HCT116 (cell line): ENCODE measurements at regions not wholly inside any gene's neighbourhood (a gene's known extent, or its start where the extent isn't known, plus 50 kb on each side); places are given as distances from the start of the nearest gene placed in this dataset.
A peak's percentile ranks its signal among the peaks of the same experiment; 100 is the strongest.

Experiments
- ATAC-seq: fragments of 200-7000 bp; cut with Tn5 transposase; 2 replicates; pipeline ENCODE4 v1.9.1; 2020; ENCODE audit warnings: mild to moderate bottlenecking, moderate library complexity
- BruUV-seq: library from RNA; stranded (reverse); fragments of 400-500 nt; replicated peaks from 2 replicates; lab custom pipeline; 2021; lab: Mats Ljungman, UMichigan
- CTCF ChIA-PET: fragments of 300-600 bp; sonication (Branson Sonifier 250); formaldehyde crosslinking; loops from one replicate; lab custom pipeline; 2021; ENCODE audit warnings: antibody characterized with exemption; lab: Charles Lee
- POLR2A ChIA-PET: fragments of 300-600, 350-600 bp; sonication (Branson Sonifier 250); formaldehyde crosslinking; loops from one replicate; lab custom pipeline; 2021; ENCODE audit warnings: antibody characterized with exemption; lab: Charles Lee
- RAD21 ChIA-PET, 2 experiments: fragments of 300-600 bp; sonication (Branson Sonifier 250); formaldehyde crosslinking; loops; one replicate each; lab custom pipeline; 2023; ENCODE audit warnings: low total read pairs in 2 of 2; ENCODE audit not compliant: uncharacterized antibody in 2 of 2, unreplicated experiment in 2 of 2, low non-redundant PET in 1 of 2; lab: Charles Lee
- DNase-seq: peaks from one replicate; pipeline ENCODE4 v3.0.0-alpha.2; 2010; ENCODE audit warnings: low read depth, low spot score
- H2AFZ ChIP-seq: fragments of 200-600 bp; shearing (Covaris generic), sonication (generic); 2 replicates; pipeline ENCODE4 v1.6.1; 2017; ENCODE audit warnings: low read depth, mixed run types, mixed read lengths, antibody characterized with exemption, low read length; ENCODE audit not compliant: poor library complexity, severe bottlenecking
- H3K27ac ChIP-seq: 2 replicates; pipeline ENCODE4 v1.5.1; 2012; ENCODE audit warnings: low read depth, low read length
- H3K27me3 ChIP-seq: fragments of 200-600 bp; sonication (generic); 2 replicates; pipeline ENCODE4 v1.6.1; 2016; ENCODE audit warnings: mixed run types, low read length, mixed read lengths; ENCODE audit not compliant: insufficient read depth
- H3K36me3 ChIP-seq, 2 experiments: fragments of 200-500 bp in 1 of 2; fragments of 200-600 bp in 1 of 2; sonication (Bioruptor generic) in 1 of 2; sonication (generic) in 1 of 2; 2 replicates each; pipeline versions ENCODE4 v1.5.1 to v1.6.1; 2014 to 2016; ENCODE audit warnings: low read length in 2 of 2, inconsistent platforms in 1 of 2, mixed read lengths in 1 of 2, mixed run types in 1 of 2; ENCODE audit not compliant: insufficient read depth in 2 of 2, control insufficient read depth in 1 of 2
- H3K4me1 ChIP-seq, 2 experiments: fragments of 200-600 bp in 1 of 2; sonication (generic) in 1 of 2; 2 replicates each; pipeline versions ENCODE4 v1.5.1 to v1.6.1; 2012 to 2017; ENCODE audit warnings: low read length in 2 of 2, inconsistent platforms in 1 of 2, mild to moderate bottlenecking in 1 of 2, mixed read lengths in 1 of 2, mixed run types in 1 of 2, moderate library complexity in 1 of 2; ENCODE audit not compliant: insufficient read depth in 2 of 2, control insufficient read depth in 1 of 2
- H3K4me2 ChIP-seq: fragments of 200-600 bp; sonication (generic); 2 replicates; pipeline ENCODE4 v1.6.1; 2017; ENCODE audit warnings: mixed run types, low read length, mixed read lengths
- H3K4me3 ChIP-seq, 2 experiments: fragments of 200-600 bp in 1 of 2; sonication (generic) in 1 of 2; replicated peaks in 1 of 2; 2 replicates each; pipeline ENCODE4 v1.5.1; 2011 to 2016; ENCODE audit warnings: low read length in 2 of 2, control low read depth in 1 of 2, low read depth in 1 of 2, mild to moderate bottlenecking in 1 of 2, mixed read lengths in 1 of 2, mixed run types in 1 of 2
- H3K79me2 ChIP-seq: fragments of 200-600 bp; sonication (generic); 2 replicates; pipeline ENCODE4 v1.6.1; 2017; ENCODE audit warnings: mild to moderate bottlenecking, mixed run types, low read length, moderate library complexity, mixed read lengths; ENCODE audit not compliant: insufficient read depth
- H3K9ac ChIP-seq: fragments of 200-600 bp; sonication (generic); 2 replicates; pipeline ENCODE4 v1.6.1; 2016; ENCODE audit warnings: low read length, mixed read lengths
- H3K9me2 ChIP-seq: fragments of 200-600 bp; sonication (generic), shearing (Covaris generic); 2 replicates; pipeline ENCODE4 v1.6.1; 2017; ENCODE audit warnings: mixed run types, mild to moderate bottlenecking, moderate library complexity; ENCODE audit not compliant: insufficient read depth
- H3K9me3 ChIP-seq, 2 experiments: fragments of 200-500 bp in 1 of 2; fragments of 200-600 bp in 1 of 2; sonication (Bioruptor generic) in 1 of 2; sonication (generic) in 1 of 2; 2 replicates each; pipeline ENCODE4 v1.6.1; 2014 to 2017; ENCODE audit warnings: low read length in 2 of 2, mixed read lengths in 2 of 2, inconsistent platforms in 1 of 2, low read depth in 1 of 2, mild to moderate bottlenecking in 1 of 2, mixed run types in 1 of 2, moderate library complexity in 1 of 2; ENCODE audit not compliant: control insufficient read depth in 1 of 2, insufficient read depth in 1 of 2
- H4K20me1 ChIP-seq: fragments of 200-600 bp; sonication (generic), shearing (Covaris generic); 2 replicates; pipeline ENCODE4 v1.6.1; 2017; ENCODE audit warnings: mixed run types, mild to moderate bottlenecking, moderate library complexity; ENCODE audit not compliant: insufficient read depth
- EGR1 ChIP-seq: IDR thresholded peaks from 2 replicates; pipeline ENCODE4 v1.6.1; 2012; ENCODE audit warnings: low read depth
- EZH2 ChIP-seq: fragments of 200-600 bp; sonication (generic); IDR thresholded peaks from 2 replicates; pipeline ENCODE4 v1.6.1; 2017; ENCODE audit warnings: antibody characterized with exemption, mixed run types
- POLR2AphosphoS5 ChIP-seq: IDR thresholded peaks from 2 replicates; pipeline ENCODE4 v1.6.1; 2011; ENCODE audit warnings: mild to moderate bottlenecking, low read depth, low read length, moderate library complexity
- SIN3A ChIP-seq: IDR thresholded peaks from 2 replicates; pipeline ENCODE4 v1.6.1; 2012; ENCODE audit warnings: low read depth
- SP1 ChIP-seq: IDR thresholded peaks from 2 replicates; pipeline ENCODE4 v1.6.1; 2012; ENCODE audit warnings: low read depth
- SRF ChIP-seq: IDR thresholded peaks from 2 replicates; pipeline ENCODE4 v1.6.1; 2012; ENCODE audit warnings: low read depth
- TCF7L2 ChIP-seq: IDR thresholded peaks from 2 replicates; pipeline ENCODE4 v1.7.0; 2011; ENCODE audit warnings: borderline replicate concordance, inconsistent platforms; ENCODE audit not compliant: insufficient read depth, insufficient read length; ENCODE audit errors: extremely low read depth
- YY1 ChIP-seq: IDR thresholded peaks from 2 replicates; pipeline ENCODE4 v1.6.1; 2011; ENCODE audit warnings: low read length, low read depth, moderate library complexity, mild to moderate bottlenecking; ENCODE audit not compliant: insufficient replicate concordance; ENCODE audit errors: extremely low read depth
- ZBTB33 ChIP-seq: IDR thresholded peaks from 2 replicates; pipeline ENCODE4 v1.6.1; 2011; ENCODE audit warnings: mild to moderate bottlenecking, low read length, moderate library complexity; ENCODE audit not compliant: insufficient replicate concordance; ENCODE audit errors: extremely low read depth
- intact Hi-C: fragments of 100-400 bp; cut with micrococcal nuclease; formaldehyde crosslinking; loops from 2 replicates; pipeline ENCODE4 v1.10.0; 2022
- TF ChIP-seq, protein P1 (sequence below): IDR thresholded peaks from 2 replicates; pipeline ENCODE4 v1.6.1; 2012
- TF ChIP-seq, protein P2 (sequence below), 3 experiments: fragments of 200-600 bp in 1 of 3; sonication (generic) in 1 of 3; IDR thresholded peaks in 2 of 3; conservative IDR thresholded peaks in 1 of 3; 2 replicates each; pipeline ENCODE4 v1.5.1; 2012 to 2017; ENCODE audit warnings: low read depth in 2 of 3, low read length in 2 of 3, antibody characterized with exemption in 1 of 3, borderline replicate concordance in 1 of 3, control low read depth in 1 of 3, mild to moderate bottlenecking in 1 of 3, mixed read lengths in 1 of 3, mixed run types in 1 of 3, moderate library complexity in 1 of 3; ENCODE audit not compliant: insufficient read depth in 1 of 3

GRCh38 chr3:191139736-191140135, 59.3 kb upstream of the OSTN start:
- DNase-seq, result no peak
- POLR2A ChIA-PET, result no interaction called here
- H3K4me1 ChIP-seq, result peaks cover 3 to 30% of the 10 kb centered on the region in 2 experiments; a peak in 3 of 4 replicates
- BruUV-seq, result no TSS peak
- H4K20me1 ChIP-seq, result no peaks in the 10 kb centered on the region
- no peaks in the 10 kb centered on the region for H3K79me2 ChIP-seq
- H3K9ac ChIP-seq, result no peak overlapping the region
- H3K4me3 ChIP-seq, result no peak overlapping the region
- TF ChIP-seq EGR1 (no peak), EZH2 (no peak), YY1 (no peak), POLR2AphosphoS5 (no peak), SIN3A (no peak), TCF7L2 (no peak), SRF (no peak), ZBTB33 (no peak), SP1 (no peak)
- TF ChIP-seq, protein P1, sequence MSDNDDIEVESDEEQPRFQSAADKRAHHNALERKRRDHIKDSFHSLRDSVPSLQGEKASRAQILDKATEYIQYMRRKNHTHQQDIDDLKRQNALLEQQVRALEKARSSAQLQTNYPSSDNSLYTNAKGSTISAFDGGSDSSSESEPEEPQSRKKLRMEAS, result no peak
- TF ChIP-seq, protein P2, sequence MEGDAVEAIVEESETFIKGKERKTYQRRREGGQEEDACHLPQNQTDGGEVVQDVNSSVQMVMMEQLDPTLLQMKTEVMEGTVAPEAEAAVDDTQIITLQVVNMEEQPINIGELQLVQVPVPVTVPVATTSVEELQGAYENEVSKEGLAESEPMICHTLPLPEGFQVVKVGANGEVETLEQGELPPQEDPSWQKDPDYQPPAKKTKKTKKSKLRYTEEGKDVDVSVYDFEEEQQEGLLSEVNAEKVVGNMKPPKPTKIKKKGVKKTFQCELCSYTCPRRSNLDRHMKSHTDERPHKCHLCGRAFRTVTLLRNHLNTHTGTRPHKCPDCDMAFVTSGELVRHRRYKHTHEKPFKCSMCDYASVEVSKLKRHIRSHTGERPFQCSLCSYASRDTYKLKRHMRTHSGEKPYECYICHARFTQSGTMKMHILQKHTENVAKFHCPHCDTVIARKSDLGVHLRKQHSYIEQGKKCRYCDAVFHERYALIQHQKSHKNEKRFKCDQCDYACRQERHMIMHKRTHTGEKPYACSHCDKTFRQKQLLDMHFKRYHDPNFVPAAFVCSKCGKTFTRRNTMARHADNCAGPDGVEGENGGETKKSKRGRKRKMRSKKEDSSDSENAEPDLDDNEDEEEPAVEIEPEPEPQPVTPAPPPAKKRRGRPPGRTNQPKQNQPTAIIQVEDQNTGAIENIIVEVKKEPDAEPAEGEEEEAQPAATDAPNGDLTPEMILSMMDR (IDR thresholded peaks at IDR 0.05 in 2 of 3, conservative IDR thresholded peaks at IDR 0.05 in 1 of 3; ENCODE audit: borderline replicate concordance in 1 of 3, insufficient read depth in 1 of 3, low read depth in 2 of 3, low read length in 2 of 3), result no peak
- TF ChIP-seq, all 23 proteins: peak for 0
- no peaks in the 10 kb centered on the region for H3K9me3 ChIP-seq
- no peak overlapping the region for H3K27ac ChIP-seq
- intact Hi-C loops, result loop anchor here (5.0 to 10.0 kb wide), 2 partner anchors 248 to 1305 kb away; no protein-coding TSS in a partner anchor
- H3K4me2 ChIP-seq, result no peak overlapping the region
- no peaks in the 10 kb centered on the region for H3K9me2 ChIP-seq
- no peaks in the 10 kb centered on the region for H3K27me3 ChIP-seq
- ATAC-seq, result no peak
- no peaks in the 10 kb centered on the region for H3K36me3 ChIP-seq
- ChIA-PET RAD21 (no interaction called here), CTCF (no interaction called here)
- H2AFZ ChIP-seq, result peak overlapping the region; percentile 73
